GM23338 (cell line): ENCODE measurements at regions not wholly inside any gene's neighbourhood (a gene's known extent, or its start where the extent isn't known, plus 50 kb on each side); places are given as distances from the start of the nearest gene placed in this dataset.

Experiments
- ATAC-seq: fragments of 200-7000 bp; cut with Tn5 transposase; 3 replicates; pipeline ENCODE4 v1.9.1; 2020
- DNase-seq: peaks from one replicate; pipeline ENCODE4 v3.0.0-alpha.2; 2015; ENCODE audit warnings: low spot score
- H2AFZ ChIP-seq: fragments of 200-600 bp; sonication (generic); 2 replicates; pipeline ENCODE4 v1.8.0; 2016; ENCODE audit warnings: antibody characterized with exemption, mild to moderate bottlenecking, moderate library complexity
- H3F3A ChIP-seq: fragments of 200-600 bp; sonication (generic); replicated peaks from 2 replicates; pipeline ENCODE4 v1.8.0; 2017; ENCODE audit warnings: antibody characterized with exemption, mixed run types, low read depth
- H3K27ac ChIP-seq: fragments of 200-600 bp; sonication (generic); 2 replicates; pipeline ENCODE4 v1.6.1; 2016; ENCODE audit warnings: low read depth
- H3K27me3 ChIP-seq: fragments of 200-600 bp; sonication (generic); 2 replicates; pipeline ENCODE4 v1.8.0; 2016; ENCODE audit warnings: mild to moderate bottlenecking, mixed run types, moderate library complexity; ENCODE audit not compliant: insufficient read depth
- H3K36me3 ChIP-seq: fragments of 200-600 bp; sonication (generic); 2 replicates; pipeline ENCODE4 v1.8.0; 2016; ENCODE audit warnings: mild to moderate bottlenecking; ENCODE audit not compliant: insufficient read depth
- H3K4me1 ChIP-seq: fragments of 200-600 bp; sonication (generic); 2 replicates; pipeline ENCODE4 v1.8.0; 2016; ENCODE audit warnings: mild to moderate bottlenecking, moderate library complexity; ENCODE audit not compliant: insufficient read depth
- H3K4me2 ChIP-seq: fragments of 200-600 bp; sonication (generic); 2 replicates; pipeline ENCODE4 v1.7.1; 2017; ENCODE audit warnings: mixed run types
- H3K4me3 ChIP-seq: fragments of 200-600 bp; sonication (generic); 2 replicates; pipeline ENCODE4 v1.6.1; 2016; ENCODE audit warnings: mixed run types
- H3K79me2 ChIP-seq: fragments of 200-600 bp; sonication (generic); replicated peaks from 2 replicates; pipeline ENCODE4 v1.8.0; 2017; ENCODE audit warnings: mild to moderate bottlenecking; ENCODE audit not compliant: insufficient read depth
- H3K9me2 ChIP-seq: fragments of 200-600 bp; sonication (generic); 2 replicates; pipeline ENCODE4 v1.8.0; 2017; ENCODE audit not compliant: insufficient read depth
- H4K20me1 ChIP-seq: fragments of 200-600 bp; sonication (generic); replicated peaks from 2 replicates; pipeline ENCODE4 v1.8.0; 2017; ENCODE audit warnings: mild to moderate bottlenecking; ENCODE audit not compliant: insufficient read depth
- H3K27ac Mint-ChIP-seq: 2 replicates; pipeline ENCODE4 v1.8.0; 2020; ENCODE audit warnings: inconsistent platforms, mild to moderate bottlenecking, moderate library complexity, mixed read lengths
- H3K27me3 Mint-ChIP-seq: 3 replicates; pipeline ENCODE4 v1.8.0; 2022; ENCODE audit warnings: low read depth, mild to moderate bottlenecking, moderate library complexity, mixed read lengths, inconsistent platforms; ENCODE audit not compliant: insufficient read depth, poor library complexity
- H3K36me3 Mint-ChIP-seq: 3 replicates; pipeline ENCODE4 v1.8.0; 2021; ENCODE audit warnings: low read depth, mild to moderate bottlenecking, inconsistent platforms, moderate library complexity, mixed read lengths
- H3K4me1 Mint-ChIP-seq: 3 replicates; pipeline ENCODE4 v1.8.0; 2020; ENCODE audit warnings: mild to moderate bottlenecking, inconsistent platforms, mixed read lengths
- H3K4me3 Mint-ChIP-seq: 3 replicates; pipeline ENCODE4 v1.8.0; 2021; ENCODE audit warnings: moderate library complexity, mild to moderate bottlenecking, inconsistent platforms, mixed read lengths
- H3K9me3 Mint-ChIP-seq: 3 replicates; pipeline ENCODE4 v1.8.0; 2020; ENCODE audit warnings: moderate library complexity, mild to moderate bottlenecking, inconsistent platforms, mixed read lengths
- CREB1 ChIP-seq: fragments of 250-450 bp; sonication (Bioruptor Pico); IDR thresholded peaks from 2 replicates; pipeline ENCODE4 v1.5.0; 2020; ENCODE audit warnings: low read depth, mild to moderate bottlenecking, moderate library complexity
- CTCF ChIP-seq, 2 experiments: fragments of 200-600 bp in 1 of 2; sonication (generic) in 1 of 2; conservative IDR thresholded peaks; 2 replicates each; pipeline versions ENCODE4 v1.5.1 to v1.6.1; 2016 to 2017; ENCODE audit warnings: antibody characterized with exemption in 2 of 2, low read depth in 2 of 2, mild to moderate bottlenecking in 2 of 2, moderate library complexity in 1 of 2
- EZH2 ChIP-seq: fragments of 200-600 bp; sonication (generic); IDR thresholded peaks from one replicate; pipeline ENCODE4 v1.8.0; 2017; ENCODE audit warnings: antibody characterized with exemption, mild to moderate bottlenecking, low read depth; ENCODE audit not compliant: unreplicated experiment
- NANOG ChIP-seq: IDR thresholded peaks from 2 replicates; pipeline ENCODE4 v1.6.1; 2016; ENCODE audit warnings: antibody characterized with exemption, borderline replicate concordance
- POLR2AphosphoS5 ChIP-seq: IDR thresholded peaks from 2 replicates; pipeline ENCODE4 v1.6.1; 2016; ENCODE audit warnings: antibody characterized with exemption, low read depth
- REST ChIP-seq: IDR thresholded peaks from one replicate; pipeline ENCODE4 v1.6.1; 2018; ENCODE audit warnings: antibody characterized with exemption; ENCODE audit not compliant: unreplicated experiment
- STAT1 ChIP-seq: IDR thresholded peaks from one replicate; pipeline ENCODE4 v1.6.1; 2016; ENCODE audit warnings: antibody characterized with exemption; ENCODE audit not compliant: unreplicated experiment
- ZNF114 ChIP-seq: fragments of 250-450 bp; sonication (Bioruptor Pico); IDR thresholded peaks from 2 replicates; pipeline ENCODE4 v1.5.0; 2020; ENCODE audit warnings: mild to moderate bottlenecking, moderate library complexity
- ZNF331 ChIP-seq: fragments of 250-450 bp; sonication (Bioruptor Pico); IDR thresholded peaks from 2 replicates; pipeline ENCODE4 v1.5.0; 2020; ENCODE audit warnings: low read depth, mild to moderate bottlenecking, moderate library complexity
- TF ChIP-seq, protein P1 (sequence below): fragments of 250-450 bp; sonication (Bioruptor Pico); IDR thresholded peaks from 2 replicates; pipeline ENCODE4 v1.5.0; 2020; ENCODE audit warnings: mild to moderate bottlenecking, moderate library complexity

DNA sequence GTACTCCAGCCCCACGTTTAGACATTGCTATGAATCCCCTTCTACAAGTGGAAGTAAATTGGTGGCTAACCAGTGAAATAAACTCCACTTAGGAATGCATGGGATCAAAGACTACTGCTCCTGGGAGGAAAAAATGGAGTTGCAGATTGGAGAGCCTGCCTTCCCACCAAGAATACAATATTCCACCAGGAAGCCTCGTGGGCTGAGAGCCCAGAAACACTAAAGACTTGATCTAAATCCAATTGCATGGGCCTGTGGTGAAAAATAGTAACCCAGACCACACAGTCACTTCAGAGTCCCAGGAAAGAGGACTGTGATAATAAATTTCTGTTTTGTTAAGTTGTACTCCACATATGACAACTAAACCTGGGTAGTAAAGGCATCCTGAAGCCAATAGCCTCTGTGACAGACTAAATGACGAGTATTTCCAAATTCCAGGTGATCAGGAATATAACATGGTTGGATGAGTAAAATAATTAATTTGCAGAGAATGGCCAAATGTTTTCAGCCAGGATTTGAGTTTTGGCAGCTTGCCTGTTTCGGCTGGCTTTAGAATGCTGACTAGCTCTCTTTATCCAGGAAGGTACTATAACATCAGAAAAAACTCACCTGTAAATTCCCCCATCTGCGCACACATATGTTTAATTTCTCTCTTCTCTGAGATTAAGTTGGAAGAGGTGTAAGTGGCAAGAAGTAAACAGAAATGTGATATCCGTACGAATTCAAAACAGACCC is 480.3 kb downstream of the LIG4 start:
- DNase-seq (no peak), ATAC-seq (no peak)
- H3K36me3 ChIP-seq: no peaks in the 10 kb centered on the region
- H3K4me2 ChIP-seq: no peak overlapping the region
- peaks cover 10% of the 10 kb centered on the region for H3K4me1 Mint-ChIP-seq
- H3K27ac Mint-ChIP-seq: peak overlapping the region; percentile 68
- no peak overlapping the region for H3K27ac ChIP-seq
- H3K9me3 Mint-ChIP-seq: peaks cover 4% of the 10 kb centered on the region; the same call in 1 of the 3 replicates
- TF ChIP-seq CTCF (conservative IDR thresholded peaks at IDR 0.05; ENCODE audit: low read depth in 2 of 2) (no peak), ZNF114 (CRISPR knock-in tag) (no peak), CREB1 (CRISPR knock-in tag) (no peak), NANOG (no peak), POLR2AphosphoS5 (no peak), REST (no peak), EZH2 (no peak), STAT1 (no peak), ZNF331 (no peak)
- TF ChIP-seq, protein P1, sequence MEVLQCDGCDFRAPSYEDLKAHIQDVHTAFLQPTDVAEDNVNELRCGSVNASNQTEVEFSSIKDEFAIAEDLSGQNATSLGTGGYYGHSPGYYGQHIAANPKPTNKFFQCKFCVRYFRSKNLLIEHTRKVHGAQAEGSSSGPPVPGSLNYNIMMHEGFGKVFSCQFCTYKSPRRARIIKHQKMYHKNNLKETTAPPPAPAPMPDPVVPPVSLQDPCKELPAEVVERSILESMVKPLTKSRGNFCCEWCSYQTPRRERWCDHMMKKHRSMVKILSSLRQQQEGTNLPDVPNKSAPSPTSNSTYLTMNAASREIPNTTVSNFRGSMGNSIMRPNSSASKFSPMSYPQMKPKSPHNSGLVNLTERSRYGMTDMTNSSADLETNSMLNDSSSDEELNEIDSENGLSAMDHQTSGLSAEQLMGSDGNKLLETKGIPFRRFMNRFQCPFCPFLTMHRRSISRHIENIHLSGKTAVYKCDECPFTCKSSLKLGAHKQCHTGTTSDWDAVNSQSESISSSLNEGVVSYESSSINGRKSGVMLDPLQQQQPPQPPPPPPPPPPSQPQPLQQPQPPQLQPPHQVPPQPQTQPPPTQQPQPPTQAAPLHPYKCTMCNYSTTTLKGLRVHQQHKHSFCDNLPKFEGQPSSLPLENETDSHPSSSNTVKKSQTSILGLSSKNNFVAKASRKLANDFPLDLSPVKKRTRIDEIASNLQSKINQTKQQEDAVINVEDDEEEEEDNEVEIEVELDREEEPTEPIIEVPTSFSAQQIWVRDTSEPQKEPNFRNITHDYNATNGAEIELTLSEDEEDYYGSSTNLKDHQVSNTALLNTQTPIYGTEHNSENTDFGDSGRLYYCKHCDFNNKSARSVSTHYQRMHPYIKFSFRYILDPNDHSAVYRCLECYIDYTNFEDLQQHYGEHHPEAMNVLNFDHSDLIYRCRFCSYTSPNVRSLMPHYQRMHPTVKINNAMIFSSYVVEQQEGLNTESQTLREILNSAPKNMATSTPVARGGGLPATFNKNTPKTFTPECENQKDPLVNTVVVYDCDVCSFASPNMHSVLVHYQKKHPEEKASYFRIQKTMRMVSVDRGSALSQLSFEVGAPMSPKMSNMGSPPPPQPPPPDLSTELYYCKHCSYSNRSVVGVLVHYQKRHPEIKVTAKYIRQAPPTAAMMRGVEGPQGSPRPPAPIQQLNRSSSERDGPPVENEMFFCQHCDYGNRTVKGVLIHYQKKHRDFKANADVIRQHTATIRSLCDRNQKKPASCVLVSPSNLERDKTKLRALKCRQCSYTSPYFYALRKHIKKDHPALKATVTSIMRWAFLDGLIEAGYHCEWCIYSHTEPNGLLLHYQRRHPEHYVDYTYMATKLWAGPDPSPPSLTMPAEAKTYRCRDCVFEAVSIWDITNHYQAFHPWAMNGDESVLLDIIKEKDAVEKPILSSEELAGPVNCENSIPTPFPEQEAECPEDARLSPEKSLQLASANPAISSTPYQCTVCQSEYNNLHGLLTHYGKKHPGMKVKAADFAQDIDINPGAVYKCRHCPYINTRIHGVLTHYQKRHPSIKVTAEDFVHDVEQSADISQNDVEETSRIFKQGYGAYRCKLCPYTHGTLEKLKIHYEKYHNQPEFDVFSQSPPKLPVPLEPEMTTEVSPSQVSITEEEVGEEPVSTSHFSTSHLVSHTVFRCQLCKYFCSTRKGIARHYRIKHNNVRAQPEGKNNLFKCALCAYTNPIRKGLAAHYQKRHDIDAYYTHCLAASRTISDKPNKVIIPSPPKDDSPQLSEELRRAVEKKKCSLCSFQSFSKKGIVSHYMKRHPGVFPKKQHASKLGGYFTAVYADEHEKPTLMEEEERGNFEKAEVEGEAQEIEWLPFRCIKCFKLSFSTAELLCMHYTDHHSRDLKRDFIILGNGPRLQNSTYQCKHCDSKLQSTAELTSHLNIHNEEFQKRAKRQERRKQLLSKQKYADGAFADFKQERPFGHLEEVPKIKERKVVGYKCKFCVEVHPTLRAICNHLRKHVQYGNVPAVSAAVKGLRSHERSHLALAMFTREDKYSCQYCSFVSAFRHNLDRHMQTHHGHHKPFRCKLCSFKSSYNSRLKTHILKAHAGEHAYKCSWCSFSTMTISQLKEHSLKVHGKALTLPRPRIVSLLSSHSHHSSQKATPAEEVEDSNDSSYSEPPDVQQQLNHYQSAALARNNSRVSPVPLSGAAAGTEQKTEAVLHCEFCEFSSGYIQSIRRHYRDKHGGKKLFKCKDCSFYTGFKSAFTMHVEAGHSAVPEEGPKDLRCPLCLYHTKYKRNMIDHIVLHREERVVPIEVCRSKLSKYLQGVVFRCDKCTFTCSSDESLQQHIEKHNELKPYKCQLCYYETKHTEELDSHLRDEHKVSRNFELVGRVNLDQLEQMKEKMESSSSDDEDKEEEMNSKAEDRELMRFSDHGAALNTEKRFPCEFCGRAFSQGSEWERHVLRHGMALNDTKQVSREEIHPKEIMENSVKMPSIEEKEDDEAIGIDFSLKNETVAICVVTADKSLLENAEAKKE (CRISPR knock-in tag): no peak
- H3K36me3 Mint-ChIP-seq: no peaks in the 10 kb centered on the region
- no peak overlapping the region for H3K4me3 Mint-ChIP-seq
- H3K27me3 Mint-ChIP-seq: no peaks in the 10 kb centered on the region
- peaks cover 9% of the 10 kb centered on the region; the same call in 1 of the 2 replicates for H3K4me1 ChIP-seq
- no peaks in the 10 kb centered on the region; the same call in none of the 2 replicates for H3K79me2 ChIP-seq
- H3K4me3 ChIP-seq: no peak overlapping the region
- no peaks in the 10 kb centered on the region for H3K9me2 ChIP-seq
- no peaks in the 10 kb centered on the region for H3K27me3 ChIP-seq
- no peaks in the 10 kb centered on the region for H4K20me1 ChIP-seq
- no peaks in the 10 kb centered on the region for H3F3A ChIP-seq
- H2AFZ ChIP-seq: no peak overlapping the region
